HL-60 (cell line): ENCODE measurements at regions not wholly inside any gene's neighbourhood (a gene's known extent, or its start where the extent isn't known, plus 50 kb on each side); places are given as distances from the start of the nearest gene placed in this dataset.
"Not testable (repeated sequence)": the region's sequence is repeated elsewhere in the genome, so short reads cannot be mapped to it uniquely, and the experiment has no call there.

ENCODE experiments used
- DNase-seq, 2 experiments: peaks; one replicate each; pipeline ENCODE4 v3.0.0-alpha.2; 2010 to 2020; ENCODE audit warnings: low read depth in 1 of 2, low spot score in 1 of 2
- H3K27ac ChIP-seq: fragments of 250-450 bp; sonication (Bioruptor Pico); replicated peaks from 2 replicates; pipeline ENCODE4 v1.5.1; 2020; ENCODE audit warnings: mild to moderate bottlenecking, moderate library complexity
- H3K27me3 ChIP-seq: fragments of 250-450 bp; sonication (Bioruptor Pico); 2 replicates; pipeline ENCODE4 v1.5.1; 2021; ENCODE audit warnings: mild to moderate bottlenecking, moderate library complexity; ENCODE audit not compliant: insufficient read depth, poor library complexity, severe bottlenecking
- H3K4me3 ChIP-seq: replicated peaks from 2 replicates; pipeline ENCODE4 v1.5.1; 2011; ENCODE audit warnings: mild to moderate bottlenecking, control low read depth, low read length; ENCODE audit not compliant: insufficient read depth
- CTCF ChIP-seq: IDR thresholded peaks from one replicate; pipeline ENCODE4 v1.5.1; 2011; ENCODE audit warnings: low read length, control low read depth, inconsistent platforms; ENCODE audit not compliant: insufficient read depth
- GABPA ChIP-seq: IDR thresholded peaks from 2 replicates; pipeline ENCODE4 v1.6.1; 2012; ENCODE audit warnings: low read depth
- POLR2AphosphoS5 ChIP-seq: IDR thresholded peaks from 2 replicates; pipeline ENCODE4 v1.6.1; 2012; ENCODE audit warnings: low read depth
- SPI1 ChIP-seq: IDR thresholded peaks from 2 replicates; pipeline ENCODE4 v1.6.1; 2012; ENCODE audit warnings: low read depth, mild to moderate bottlenecking, borderline replicate concordance
- TF ChIP-seq, protein P1 (sequence below): IDR thresholded peaks from 2 replicates; pipeline ENCODE4 v1.6.1; 2012; ENCODE audit warnings: low read depth; ENCODE audit not compliant: insufficient replicate concordance

DNA sequence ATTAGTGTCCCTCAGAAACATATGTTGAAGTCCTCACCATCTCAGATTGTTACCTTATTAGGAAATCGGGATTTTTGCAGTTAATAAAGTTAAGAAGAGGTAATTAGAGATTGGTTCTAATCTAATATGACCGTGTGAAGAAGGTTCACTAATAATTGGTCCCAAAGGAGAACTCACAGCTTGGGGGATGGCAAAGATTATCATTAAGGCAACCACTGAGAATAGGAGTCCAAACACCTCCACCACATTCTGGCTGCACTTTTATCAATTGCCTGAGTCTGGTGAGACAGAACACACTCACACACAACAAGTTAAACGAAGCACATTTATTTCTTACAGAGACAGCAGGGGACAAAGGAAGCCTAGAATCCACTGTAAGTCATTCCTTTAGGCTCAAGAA, 94.9 kb upstream of the PRDM9 start:
- TF ChIP-seq POLR2AphosphoS5 (no peak), GABPA (no peak), SPI1 (no peak), CTCF (no peak)
- TF ChIP-seq, protein P1, sequence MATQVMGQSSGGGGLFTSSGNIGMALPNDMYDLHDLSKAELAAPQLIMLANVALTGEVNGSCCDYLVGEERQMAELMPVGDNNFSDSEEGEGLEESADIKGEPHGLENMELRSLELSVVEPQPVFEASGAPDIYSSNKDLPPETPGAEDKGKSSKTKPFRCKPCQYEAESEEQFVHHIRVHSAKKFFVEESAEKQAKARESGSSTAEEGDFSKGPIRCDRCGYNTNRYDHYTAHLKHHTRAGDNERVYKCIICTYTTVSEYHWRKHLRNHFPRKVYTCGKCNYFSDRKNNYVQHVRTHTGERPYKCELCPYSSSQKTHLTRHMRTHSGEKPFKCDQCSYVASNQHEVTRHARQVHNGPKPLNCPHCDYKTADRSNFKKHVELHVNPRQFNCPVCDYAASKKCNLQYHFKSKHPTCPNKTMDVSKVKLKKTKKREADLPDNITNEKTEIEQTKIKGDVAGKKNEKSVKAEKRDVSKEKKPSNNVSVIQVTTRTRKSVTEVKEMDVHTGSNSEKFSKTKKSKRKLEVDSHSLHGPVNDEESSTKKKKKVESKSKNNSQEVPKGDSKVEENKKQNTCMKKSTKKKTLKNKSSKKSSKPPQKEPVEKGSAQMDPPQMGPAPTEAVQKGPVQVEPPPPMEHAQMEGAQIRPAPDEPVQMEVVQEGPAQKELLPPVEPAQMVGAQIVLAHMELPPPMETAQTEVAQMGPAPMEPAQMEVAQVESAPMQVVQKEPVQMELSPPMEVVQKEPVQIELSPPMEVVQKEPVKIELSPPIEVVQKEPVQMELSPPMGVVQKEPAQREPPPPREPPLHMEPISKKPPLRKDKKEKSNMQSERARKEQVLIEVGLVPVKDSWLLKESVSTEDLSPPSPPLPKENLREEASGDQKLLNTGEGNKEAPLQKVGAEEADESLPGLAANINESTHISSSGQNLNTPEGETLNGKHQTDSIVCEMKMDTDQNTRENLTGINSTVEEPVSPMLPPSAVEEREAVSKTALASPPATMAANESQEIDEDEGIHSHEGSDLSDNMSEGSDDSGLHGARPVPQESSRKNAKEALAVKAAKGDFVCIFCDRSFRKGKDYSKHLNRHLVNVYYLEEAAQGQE = no peak
- no peak overlapping the region for H3K27ac ChIP-seq
- no peaks in the 10 kb centered on the region for H3K27me3 ChIP-seq

DNA sequence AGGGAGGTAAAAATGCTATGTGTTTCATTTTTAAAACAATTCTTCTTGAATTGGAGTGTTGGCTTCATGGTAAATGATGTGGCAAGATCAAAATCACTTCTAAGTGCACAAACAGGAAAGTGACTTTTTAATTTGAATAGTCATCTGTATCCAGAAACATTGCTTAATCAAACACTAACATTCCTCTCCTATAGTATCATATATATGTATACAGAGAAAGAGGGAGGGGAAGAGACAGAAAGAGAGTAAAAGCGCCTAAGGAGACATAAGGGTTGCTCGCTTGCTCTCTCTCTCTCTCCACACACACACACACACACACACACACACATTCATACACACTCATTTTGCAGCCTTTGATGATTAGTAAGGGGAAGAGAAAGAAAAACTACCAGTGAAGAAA, 95.4 kb upstream of the PRDM9 start:
- Histone ChIP-seq H3K4me3 (no peak overlapping the region), H3K27me3 (no peaks in the 10 kb centered on the region), H3K27ac (no peak overlapping the region)
- TF ChIP-seq, protein P1 = no peak
- TF ChIP-seq CTCF = no peak
- no peak for TF ChIP-seq POLR2AphosphoS5
- TF ChIP-seq GABPA = no peak
- no peak for TF ChIP-seq SPI1
- no peak for DNase-seq

More for the DNA sequence above, 94.9 kb upstream of the PRDM9 start:
- H3K4me3 ChIP-seq = no peak overlapping the region
- no peak for DNase-seq

GRCh38 chr5:23411200-23411599, 96.2 kb upstream of the PRDM9 start:
- no peak for DNase-seq
- H3K4me3 ChIP-seq = no peak overlapping the region
- no peak overlapping the region for H3K27ac ChIP-seq
- no peaks in the 10 kb centered on the region for H3K27me3 ChIP-seq
- TF ChIP-seq GABPA = no peak
- no peak for TF ChIP-seq SPI1
- TF ChIP-seq, protein P1 = no peak
- TF ChIP-seq POLR2AphosphoS5 = no peak
- TF ChIP-seq CTCF = no peak

DNA sequence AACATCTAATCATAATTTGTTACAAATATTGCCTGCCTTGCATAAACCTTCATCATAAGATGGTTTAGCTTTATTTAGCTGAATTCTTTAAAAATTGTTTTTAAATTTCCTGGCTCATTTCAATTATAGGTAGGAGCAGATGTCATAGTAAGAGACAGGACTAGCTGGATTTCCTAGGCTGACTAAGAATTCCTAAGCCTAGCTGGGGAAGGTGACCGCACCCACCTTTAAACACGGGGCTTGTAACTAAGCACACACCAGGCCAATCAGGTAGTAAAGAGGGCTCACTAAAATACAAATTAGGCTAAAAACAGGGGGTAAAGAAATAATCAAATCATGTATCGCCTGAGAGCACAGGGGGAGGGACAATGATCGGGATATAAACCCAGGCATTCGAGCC, 96.6 kb upstream of the PRDM9 start:
- not testable (repeated sequence) for H3K27ac ChIP-seq, DNase-seq, H3K4me3 ChIP-seq, H3K27me3 ChIP-seq
